ENCODE measurements at regions not wholly inside any gene's neighbourhood (a gene's known extent, or its start where the extent isn't known, plus 50 kb on each side); places are given as distances from the start of the nearest gene placed in this dataset.

GRCh38 chrX:40835526-40835925, 100.2 kb upstream of the MED14 start:
- TF ChIP-seq CTCF (IDR thresholded peaks at IDR 0.05; ENCODE audit: extremely low read depth, missing control alignments) = no peak
- DNase-seq (ENCODE audit: low spot score) = no peak

GRCh38 chrX:40843643-40844042, 108.3 kb upstream of the MED14 start:
- no peak for DNase-seq (ENCODE audit: low spot score)
- TF ChIP-seq CTCF (IDR thresholded peaks at IDR 0.05; ENCODE audit: extremely low read depth, missing control alignments) = no peak

DNA sequence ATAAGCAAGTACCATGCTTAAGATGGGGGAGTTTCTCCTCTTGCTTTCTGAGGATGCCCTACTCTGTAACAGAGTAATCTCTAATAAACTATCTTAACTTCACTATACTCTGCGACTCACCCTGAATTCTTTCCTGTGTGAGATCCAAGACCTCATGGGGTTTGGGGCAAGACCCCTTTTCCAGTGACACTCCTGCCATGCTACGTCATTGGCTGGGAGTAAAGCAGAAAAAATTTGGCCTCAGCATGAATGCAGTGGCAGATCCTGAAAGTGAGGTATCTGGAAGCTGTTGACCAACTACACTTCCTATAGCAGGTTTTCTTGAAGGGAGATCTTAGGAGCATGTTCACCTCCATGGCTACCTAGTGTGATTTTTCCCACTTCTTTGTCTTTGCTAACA, 109.1 kb upstream of the MED14 start:
- no peak for TF ChIP-seq CTCF (IDR thresholded peaks at IDR 0.05; ENCODE audit: extremely low read depth, missing control alignments)
- DNase-seq (ENCODE audit: low spot score) = no peak

GRCh38 chrX:40845331-40845911, 110.1 kb upstream of the MED14 start:
- DNase-seq (ENCODE audit: low spot score) = no peak
- TF ChIP-seq CTCF (IDR thresholded peaks at IDR 0.05; ENCODE audit: extremely low read depth, missing control alignments) = no peak

DNA sequence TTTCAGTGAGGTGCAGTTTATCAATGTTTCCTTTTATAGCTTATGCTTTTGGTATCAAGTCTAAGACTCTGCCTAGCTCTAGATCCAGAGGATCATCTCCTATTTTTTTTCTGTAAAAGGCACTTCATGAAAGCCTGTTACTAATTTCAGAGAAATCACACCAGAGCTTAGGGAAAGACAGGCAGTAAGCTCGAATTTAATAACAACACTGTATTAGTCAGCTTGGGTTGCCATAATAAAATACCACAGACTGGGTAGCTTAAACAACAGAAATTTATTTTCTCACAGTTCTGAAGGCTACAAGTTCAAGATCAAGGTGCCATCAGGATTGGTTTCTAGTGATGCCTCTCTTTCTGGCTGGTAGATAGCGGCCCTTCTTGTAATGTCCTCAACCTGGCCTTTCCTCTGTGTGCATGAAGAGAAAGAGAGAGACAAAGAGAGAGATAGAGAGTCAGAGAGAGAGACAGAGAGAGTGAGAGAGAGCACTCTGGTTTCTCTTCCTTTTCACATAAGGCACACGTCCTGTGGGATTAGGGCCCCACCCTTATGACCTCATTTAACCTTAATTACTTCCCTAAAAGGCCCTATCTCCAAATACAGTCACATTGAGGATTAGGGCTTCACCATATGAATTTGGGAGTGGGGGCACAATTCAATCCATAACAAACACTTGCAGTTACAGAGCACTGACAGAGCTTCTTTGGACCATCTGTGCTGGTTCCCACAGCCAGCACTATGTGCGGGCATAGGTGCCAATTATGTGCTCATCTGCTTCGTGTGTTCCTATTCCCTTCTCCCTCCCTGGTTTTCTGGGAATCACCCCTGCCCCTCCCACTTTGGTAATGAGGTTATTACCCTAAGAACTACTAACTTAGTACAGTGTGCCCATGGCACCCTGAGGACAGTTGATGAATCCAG, 114.8 kb upstream of the MED14 start:
- DNase-seq (ENCODE audit: low spot score) = no peak

DNA sequence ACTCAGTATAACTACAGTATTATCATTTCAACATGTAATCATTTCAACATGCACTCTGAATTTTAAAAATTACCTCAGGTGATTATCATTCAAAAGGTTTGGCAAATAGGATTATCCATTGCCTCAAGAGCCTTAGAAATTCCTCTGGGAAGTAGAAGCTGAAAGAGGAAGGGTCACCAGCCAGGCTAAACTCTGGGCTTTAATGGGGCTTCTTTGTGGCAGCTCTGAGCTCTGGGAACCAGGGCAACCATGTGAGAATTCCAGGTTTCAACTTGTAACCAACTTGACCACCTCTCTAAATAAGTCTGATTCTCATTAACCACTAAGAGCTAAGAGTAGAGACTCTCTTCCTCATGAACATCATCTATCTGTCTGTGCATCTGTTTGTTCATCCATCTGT, 117.2 kb upstream of the MED14 start:
- DNase-seq (ENCODE audit: low spot score) = no peak
- no peak for TF ChIP-seq CTCF (IDR thresholded peaks at IDR 0.05; ENCODE audit: extremely low read depth, missing control alignments)

More for the DNA sequence above, 114.8 kb upstream of the MED14 start:
- no peak for TF ChIP-seq CTCF (IDR thresholded peaks at IDR 0.05; ENCODE audit: extremely low read depth, missing control alignments)

Measured in GM20000 (cell line).